ENCODE measurements at regions not wholly inside any gene's neighbourhood (a gene's known extent, or its start where the extent isn't known, plus 50 kb on each side); places are given as distances from the start of the nearest gene placed in this dataset.

DNA sequence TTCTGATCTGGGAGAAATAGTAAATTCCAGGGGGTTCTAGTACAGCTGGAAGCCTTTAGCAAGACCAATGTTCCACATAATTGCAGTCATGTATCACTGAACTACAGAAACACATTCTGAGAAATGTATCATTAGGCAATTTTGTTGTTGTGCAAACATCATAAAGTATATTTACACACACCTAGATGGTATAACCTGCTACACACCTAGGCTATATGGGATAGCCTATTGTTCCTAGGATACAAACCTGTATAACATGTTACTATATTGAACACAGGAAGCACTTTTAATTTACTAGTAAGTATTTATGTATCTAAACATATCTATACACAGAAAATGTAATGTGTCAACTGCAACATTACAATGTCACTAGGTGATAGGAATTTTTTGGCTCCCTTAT is 525.9 kb upstream of the NRSN1 start:
- Histone ChIP-seq H4K20me1 (ENCODE audit: insufficient read depth, low read length) (no peaks in the 10 kb centered on the region), H3K4me1 (ENCODE audit: insufficient read depth, low read length) (no peaks in the 10 kb centered on the region), H2AFZ (ENCODE audit: low read depth, low read length) (no peak overlapping the region), H3K4me3 (ENCODE audit: low read depth in 1 of 2, low read length in 2 of 2) (no peak overlapping the region), H3K9ac (ENCODE audit: low read depth, low read length) (no peak overlapping the region), H3K79me2 (ENCODE audit: insufficient read depth, low read length) (no peaks in the 10 kb centered on the region), H3K36me3 (ENCODE audit: insufficient read depth, low read length) (no peaks in the 10 kb centered on the region), H3K4me2 (ENCODE audit: insufficient read depth, low read length) (no peak overlapping the region), H3K9me3 (ENCODE audit: insufficient read depth, low read length, severe bottlenecking) (no peaks in the 10 kb centered on the region), H3K27ac (ENCODE audit: low read length) (no peak overlapping the region), H3K27me3 (ENCODE audit: insufficient read depth, low read length, poor library complexity) (no peaks in the 10 kb centered on the region)
- TF ChIP-seq, protein P1, sequence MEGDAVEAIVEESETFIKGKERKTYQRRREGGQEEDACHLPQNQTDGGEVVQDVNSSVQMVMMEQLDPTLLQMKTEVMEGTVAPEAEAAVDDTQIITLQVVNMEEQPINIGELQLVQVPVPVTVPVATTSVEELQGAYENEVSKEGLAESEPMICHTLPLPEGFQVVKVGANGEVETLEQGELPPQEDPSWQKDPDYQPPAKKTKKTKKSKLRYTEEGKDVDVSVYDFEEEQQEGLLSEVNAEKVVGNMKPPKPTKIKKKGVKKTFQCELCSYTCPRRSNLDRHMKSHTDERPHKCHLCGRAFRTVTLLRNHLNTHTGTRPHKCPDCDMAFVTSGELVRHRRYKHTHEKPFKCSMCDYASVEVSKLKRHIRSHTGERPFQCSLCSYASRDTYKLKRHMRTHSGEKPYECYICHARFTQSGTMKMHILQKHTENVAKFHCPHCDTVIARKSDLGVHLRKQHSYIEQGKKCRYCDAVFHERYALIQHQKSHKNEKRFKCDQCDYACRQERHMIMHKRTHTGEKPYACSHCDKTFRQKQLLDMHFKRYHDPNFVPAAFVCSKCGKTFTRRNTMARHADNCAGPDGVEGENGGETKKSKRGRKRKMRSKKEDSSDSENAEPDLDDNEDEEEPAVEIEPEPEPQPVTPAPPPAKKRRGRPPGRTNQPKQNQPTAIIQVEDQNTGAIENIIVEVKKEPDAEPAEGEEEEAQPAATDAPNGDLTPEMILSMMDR (IDR thresholded peaks at IDR 0.05; ENCODE audit: borderline replicate concordance, extremely low read depth, low read length, poor library complexity, severe bottlenecking), result no peak
- no peak for TF ChIP-seq EZH2 (IDR thresholded peaks at IDR 0.05; ENCODE audit: borderline replicate concordance, low read depth, low read length, severe bottlenecking)
- ATAC-seq (ENCODE audit: insufficient read depth, low read depth) (no peak), DNase-seq (no peak)

DNA sequence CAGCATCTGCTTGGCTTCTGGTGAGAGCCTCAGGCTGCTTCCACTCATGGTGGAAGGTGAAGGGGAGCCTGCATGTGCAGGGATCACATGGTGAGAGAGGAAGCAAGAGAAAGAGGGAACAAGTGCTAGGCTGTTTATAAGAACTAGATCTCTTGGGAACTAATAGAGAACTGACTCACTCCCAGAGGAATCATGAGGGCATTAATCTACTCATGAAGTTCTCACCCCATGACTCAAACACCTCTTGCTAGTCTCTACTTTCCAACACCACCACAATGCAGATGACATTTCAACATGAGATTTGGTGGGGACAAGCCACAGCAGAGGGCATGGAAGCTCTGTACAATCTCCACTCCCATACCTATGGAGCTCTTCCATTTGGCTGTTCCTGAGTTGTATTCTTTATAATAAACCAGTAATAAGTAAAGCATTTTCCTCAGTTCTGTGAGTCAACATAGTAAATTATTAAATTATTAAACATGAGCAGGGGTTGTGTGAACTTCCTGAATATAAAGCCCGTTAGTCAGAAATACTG is 524.1 kb upstream of the NRSN1 start:
- H3K4me1 ChIP-seq (ENCODE audit: insufficient read depth, low read length), result no peaks in the 10 kb centered on the region
- no peaks in the 10 kb centered on the region for H3K9me3 ChIP-seq (ENCODE audit: insufficient read depth, low read length, severe bottlenecking)
- ATAC-seq (ENCODE audit: insufficient read depth, low read depth), result no peak
- H3K27ac ChIP-seq (ENCODE audit: low read length), result no peak overlapping the region
- no peak for DNase-seq
- no peaks in the 10 kb centered on the region for H3K36me3 ChIP-seq (ENCODE audit: insufficient read depth, low read length)
- no peak overlapping the region for H3K4me3 ChIP-seq (ENCODE audit: low read depth in 1 of 2, low read length in 2 of 2)
- H4K20me1 ChIP-seq (ENCODE audit: insufficient read depth, low read length), result no peaks in the 10 kb centered on the region
- H3K27me3 ChIP-seq (ENCODE audit: insufficient read depth, low read length, poor library complexity), result no peaks in the 10 kb centered on the region
- no peak overlapping the region for H3K4me2 ChIP-seq (ENCODE audit: insufficient read depth, low read length)
- no peak overlapping the region for H3K9ac ChIP-seq (ENCODE audit: low read depth, low read length)
- H3K79me2 ChIP-seq (ENCODE audit: insufficient read depth, low read length), result no peaks in the 10 kb centered on the region
- TF ChIP-seq, protein P1 (IDR thresholded peaks at IDR 0.05; ENCODE audit: borderline replicate concordance, extremely low read depth, low read length, poor library complexity, severe bottlenecking), result no peak
- TF ChIP-seq EZH2 (IDR thresholded peaks at IDR 0.05; ENCODE audit: borderline replicate concordance, low read depth, low read length, severe bottlenecking), result no peak
- no peak overlapping the region for H2AFZ ChIP-seq (ENCODE audit: low read depth, low read length)

DNA sequence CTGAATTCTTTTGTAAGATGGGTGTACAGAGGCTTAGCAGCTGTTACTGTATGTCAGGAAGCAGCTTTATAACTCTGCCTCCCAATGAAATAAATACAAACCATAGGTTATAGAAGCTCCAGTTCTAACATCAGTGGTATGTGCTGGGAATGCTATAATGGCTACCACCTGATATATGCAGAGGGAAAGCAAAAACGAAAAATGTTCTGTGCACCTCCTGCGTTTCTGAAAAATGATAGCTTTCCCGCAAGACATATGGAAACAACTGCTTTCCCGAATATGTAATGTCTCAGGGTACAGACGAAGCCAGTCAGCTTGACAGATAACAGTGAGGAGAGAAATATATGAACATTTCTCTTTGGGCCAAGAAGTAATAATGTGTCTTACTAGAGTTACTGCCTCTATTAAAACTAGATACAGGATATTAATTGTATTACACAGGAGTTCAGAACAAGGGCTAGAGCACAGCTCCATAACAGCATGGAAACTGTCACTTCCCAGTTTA is 517.0 kb upstream of the NRSN1 start:
- Histone ChIP-seq H3K9ac (ENCODE audit: low read depth, low read length) (no peak overlapping the region), H3K27me3 (ENCODE audit: insufficient read depth, low read length, poor library complexity) (no peaks in the 10 kb centered on the region), H3K4me3 (ENCODE audit: low read depth in 1 of 2, low read length in 2 of 2) (no peak overlapping the region), H3K4me1 (ENCODE audit: insufficient read depth, low read length) (no peaks in the 10 kb centered on the region), H3K9me3 (ENCODE audit: insufficient read depth, low read length, severe bottlenecking) (no peaks in the 10 kb centered on the region), H4K20me1 (ENCODE audit: insufficient read depth, low read length) (no peaks in the 10 kb centered on the region), H3K27ac (ENCODE audit: low read length) (no peak overlapping the region), H3K4me2 (ENCODE audit: insufficient read depth, low read length) (no peak overlapping the region), H2AFZ (ENCODE audit: low read depth, low read length) (no peak overlapping the region), H3K79me2 (ENCODE audit: insufficient read depth, low read length) (no peaks in the 10 kb centered on the region), H3K36me3 (ENCODE audit: insufficient read depth, low read length) (no peaks in the 10 kb centered on the region)
- DNase-seq (no peak), ATAC-seq (ENCODE audit: insufficient read depth, low read depth) (no peak)
- TF ChIP-seq, protein P1 (IDR thresholded peaks at IDR 0.05; ENCODE audit: borderline replicate concordance, extremely low read depth, low read length, poor library complexity, severe bottlenecking), result no peak
- TF ChIP-seq EZH2 (IDR thresholded peaks at IDR 0.05; ENCODE audit: borderline replicate concordance, low read depth, low read length, severe bottlenecking), result no peak

Measured in DND-41 (cell line).